ENCODE measurements at regions not wholly inside any gene's neighbourhood (a gene's known extent, or its start where the extent isn't known, plus 50 kb on each side); places are given as distances from the start of the nearest gene placed in this dataset.

GRCh38 chr1:218164111-218164929, 120.8 kb upstream of the RRP15 start (continued):
- TF ChIP-seq BCL11A (IDR thresholded peaks at IDR 0.05; ENCODE audit: low read depth in 2 of 2, low read length in 2 of 2) (no peak), SP2 (IDR thresholded peaks at IDR 0.05; ENCODE audit: low read length) (no peak), BACH1 (IDR thresholded peaks at IDR 0.05; ENCODE audit: low read length) (no peak), NRF1 (IDR thresholded peaks at IDR 0.05; ENCODE audit: low read depth, low read length) (no peak), TAF7 (optimal IDR thresholded peaks at IDR 0.05; ENCODE audit: borderline replicate concordance, low read depth, low read length) (no peak), SP4 (IDR thresholded peaks at IDR 0.05; ENCODE audit: low read length) (no peak), JUN (IDR thresholded peaks at IDR 0.05; ENCODE audit: low read depth, low read length) (no peak)
- TF ChIP-seq, protein P1, sequence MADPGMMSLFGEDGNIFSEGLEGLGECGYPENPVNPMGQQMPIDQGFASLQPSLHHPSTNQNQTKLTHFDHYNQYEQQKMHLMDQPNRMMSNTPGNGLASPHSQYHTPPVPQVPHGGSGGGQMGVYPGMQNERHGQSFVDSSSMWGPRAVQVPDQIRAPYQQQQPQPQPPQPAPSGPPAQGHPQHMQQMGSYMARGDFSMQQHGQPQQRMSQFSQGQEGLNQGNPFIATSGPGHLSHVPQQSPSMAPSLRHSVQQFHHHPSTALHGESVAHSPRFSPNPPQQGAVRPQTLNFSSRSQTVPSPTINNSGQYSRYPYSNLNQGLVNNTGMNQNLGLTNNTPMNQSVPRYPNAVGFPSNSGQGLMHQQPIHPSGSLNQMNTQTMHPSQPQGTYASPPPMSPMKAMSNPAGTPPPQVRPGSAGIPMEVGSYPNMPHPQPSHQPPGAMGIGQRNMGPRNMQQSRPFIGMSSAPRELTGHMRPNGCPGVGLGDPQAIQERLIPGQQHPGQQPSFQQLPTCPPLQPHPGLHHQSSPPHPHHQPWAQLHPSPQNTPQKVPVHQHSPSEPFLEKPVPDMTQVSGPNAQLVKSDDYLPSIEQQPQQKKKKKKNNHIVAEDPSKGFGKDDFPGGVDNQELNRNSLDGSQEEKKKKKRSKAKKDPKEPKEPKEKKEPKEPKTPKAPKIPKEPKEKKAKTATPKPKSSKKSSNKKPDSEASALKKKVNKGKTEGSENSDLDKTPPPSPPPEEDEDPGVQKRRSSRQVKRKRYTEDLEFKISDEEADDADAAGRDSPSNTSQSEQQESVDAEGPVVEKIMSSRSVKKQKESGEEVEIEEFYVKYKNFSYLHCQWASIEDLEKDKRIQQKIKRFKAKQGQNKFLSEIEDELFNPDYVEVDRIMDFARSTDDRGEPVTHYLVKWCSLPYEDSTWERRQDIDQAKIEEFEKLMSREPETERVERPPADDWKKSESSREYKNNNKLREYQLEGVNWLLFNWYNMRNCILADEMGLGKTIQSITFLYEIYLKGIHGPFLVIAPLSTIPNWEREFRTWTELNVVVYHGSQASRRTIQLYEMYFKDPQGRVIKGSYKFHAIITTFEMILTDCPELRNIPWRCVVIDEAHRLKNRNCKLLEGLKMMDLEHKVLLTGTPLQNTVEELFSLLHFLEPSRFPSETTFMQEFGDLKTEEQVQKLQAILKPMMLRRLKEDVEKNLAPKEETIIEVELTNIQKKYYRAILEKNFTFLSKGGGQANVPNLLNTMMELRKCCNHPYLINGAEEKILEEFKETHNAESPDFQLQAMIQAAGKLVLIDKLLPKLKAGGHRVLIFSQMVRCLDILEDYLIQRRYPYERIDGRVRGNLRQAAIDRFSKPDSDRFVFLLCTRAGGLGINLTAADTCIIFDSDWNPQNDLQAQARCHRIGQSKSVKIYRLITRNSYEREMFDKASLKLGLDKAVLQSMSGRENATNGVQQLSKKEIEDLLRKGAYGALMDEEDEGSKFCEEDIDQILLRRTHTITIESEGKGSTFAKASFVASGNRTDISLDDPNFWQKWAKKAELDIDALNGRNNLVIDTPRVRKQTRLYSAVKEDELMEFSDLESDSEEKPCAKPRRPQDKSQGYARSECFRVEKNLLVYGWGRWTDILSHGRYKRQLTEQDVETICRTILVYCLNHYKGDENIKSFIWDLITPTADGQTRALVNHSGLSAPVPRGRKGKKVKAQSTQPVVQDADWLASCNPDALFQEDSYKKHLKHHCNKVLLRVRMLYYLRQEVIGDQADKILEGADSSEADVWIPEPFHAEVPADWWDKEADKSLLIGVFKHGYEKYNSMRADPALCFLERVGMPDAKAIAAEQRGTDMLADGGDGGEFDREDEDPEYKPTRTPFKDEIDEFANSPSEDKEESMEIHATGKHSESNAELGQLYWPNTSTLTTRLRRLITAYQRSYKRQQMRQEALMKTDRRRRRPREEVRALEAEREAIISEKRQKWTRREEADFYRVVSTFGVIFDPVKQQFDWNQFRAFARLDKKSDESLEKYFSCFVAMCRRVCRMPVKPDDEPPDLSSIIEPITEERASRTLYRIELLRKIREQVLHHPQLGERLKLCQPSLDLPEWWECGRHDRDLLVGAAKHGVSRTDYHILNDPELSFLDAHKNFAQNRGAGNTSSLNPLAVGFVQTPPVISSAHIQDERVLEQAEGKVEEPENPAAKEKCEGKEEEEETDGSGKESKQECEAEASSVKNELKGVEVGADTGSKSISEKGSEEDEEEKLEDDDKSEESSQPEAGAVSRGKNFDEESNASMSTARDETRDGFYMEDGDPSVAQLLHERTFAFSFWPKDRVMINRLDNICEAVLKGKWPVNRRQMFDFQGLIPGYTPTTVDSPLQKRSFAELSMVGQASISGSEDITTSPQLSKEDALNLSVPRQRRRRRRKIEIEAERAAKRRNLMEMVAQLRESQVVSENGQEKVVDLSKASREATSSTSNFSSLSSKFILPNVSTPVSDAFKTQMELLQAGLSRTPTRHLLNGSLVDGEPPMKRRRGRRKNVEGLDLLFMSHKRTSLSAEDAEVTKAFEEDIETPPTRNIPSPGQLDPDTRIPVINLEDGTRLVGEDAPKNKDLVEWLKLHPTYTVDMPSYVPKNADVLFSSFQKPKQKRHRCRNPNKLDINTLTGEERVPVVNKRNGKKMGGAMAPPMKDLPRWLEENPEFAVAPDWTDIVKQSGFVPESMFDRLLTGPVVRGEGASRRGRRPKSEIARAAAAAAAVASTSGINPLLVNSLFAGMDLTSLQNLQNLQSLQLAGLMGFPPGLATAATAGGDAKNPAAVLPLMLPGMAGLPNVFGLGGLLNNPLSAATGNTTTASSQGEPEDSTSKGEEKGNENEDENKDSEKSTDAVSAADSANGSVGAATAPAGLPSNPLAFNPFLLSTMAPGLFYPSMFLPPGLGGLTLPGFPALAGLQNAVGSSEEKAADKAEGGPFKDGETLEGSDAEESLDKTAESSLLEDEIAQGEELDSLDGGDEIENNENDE (IDR thresholded peaks at IDR 0.05; ENCODE audit: insufficient replicate concordance, low read length), result no peak
